Stimulated activated effector memory CD8-positive, alpha-beta T cell treated with anti-CD3 and anti-CD28 coated beads, Interleukin-12 subunit alpha, Interleukin-12 subunit beta, amount 100 ng/mL, for 72 hours (primary cell): ENCODE measurements at regions not wholly inside any gene's neighbourhood (a gene's known extent, or its start where the extent isn't known, plus 50 kb on each side); places are given as distances from the start of the nearest gene placed in this dataset.
A peak's percentile ranks its signal among the peaks of the same experiment; 100 is the strongest.
"Not testable (repeated sequence)": the region's sequence is repeated elsewhere in the genome, so short reads cannot be mapped to it uniquely, and the experiment has no call there.

Source experiments
- ATAC-seq: fragments of 150-1000 bp; cut with Tn5 transposase; 2 replicates; pipeline ENCODE4 v1.10.0; 2021
- DNase-seq, 2 donors: peaks; one replicate each; pipeline ENCODE4 v3.0.0; 2021 to 2022; ENCODE audit warnings: low spot score in 2 of 2
- H3K27ac Mint-ChIP-seq: one replicate; pipeline ENCODE4 v1.8.0; 2022; ENCODE audit warnings: mild to moderate bottlenecking, mixed read lengths
- H3K36me3 Mint-ChIP-seq: one replicate; pipeline ENCODE4 v1.8.0; 2022; ENCODE audit warnings: mild to moderate bottlenecking, mixed read lengths
- H3K4me1 Mint-ChIP-seq: one replicate; pipeline ENCODE4 v1.8.0; 2022; ENCODE audit warnings: mixed read lengths
- H3K4me3 Mint-ChIP-seq: one replicate; pipeline ENCODE4 v1.8.0; 2022; ENCODE audit warnings: mild to moderate bottlenecking, mixed read lengths
- H3K9me3 Mint-ChIP-seq: one replicate; pipeline ENCODE4 v1.8.0; 2022; ENCODE audit warnings: mixed read lengths

DNA sequence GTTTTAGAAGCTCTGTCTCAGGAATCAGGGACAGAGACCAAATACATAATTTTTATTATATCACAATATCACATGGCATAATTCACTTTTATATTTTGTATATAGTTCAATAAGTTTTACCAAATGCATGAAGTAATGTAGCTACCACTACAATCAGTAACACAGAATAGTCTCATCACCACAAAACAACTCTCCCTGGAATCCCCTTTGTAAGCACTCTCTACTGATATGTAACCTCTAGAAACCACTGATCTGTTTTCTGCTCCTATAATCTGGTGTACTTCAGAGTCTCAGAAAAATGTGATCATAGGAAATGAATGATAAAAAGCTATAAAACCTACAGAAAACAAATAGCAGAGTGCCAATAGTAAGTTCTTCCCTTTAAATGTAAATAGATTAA lies 1465.9 kb downstream of the SPATA31A7 start:
- H3K4me3 Mint-ChIP-seq, H3K36me3 Mint-ChIP-seq, H3K27ac Mint-ChIP-seq, DNase-seq, ATAC-seq, H3K4me1 Mint-ChIP-seq, H3K9me3 Mint-ChIP-seq: not testable (repeated sequence)

DNA sequence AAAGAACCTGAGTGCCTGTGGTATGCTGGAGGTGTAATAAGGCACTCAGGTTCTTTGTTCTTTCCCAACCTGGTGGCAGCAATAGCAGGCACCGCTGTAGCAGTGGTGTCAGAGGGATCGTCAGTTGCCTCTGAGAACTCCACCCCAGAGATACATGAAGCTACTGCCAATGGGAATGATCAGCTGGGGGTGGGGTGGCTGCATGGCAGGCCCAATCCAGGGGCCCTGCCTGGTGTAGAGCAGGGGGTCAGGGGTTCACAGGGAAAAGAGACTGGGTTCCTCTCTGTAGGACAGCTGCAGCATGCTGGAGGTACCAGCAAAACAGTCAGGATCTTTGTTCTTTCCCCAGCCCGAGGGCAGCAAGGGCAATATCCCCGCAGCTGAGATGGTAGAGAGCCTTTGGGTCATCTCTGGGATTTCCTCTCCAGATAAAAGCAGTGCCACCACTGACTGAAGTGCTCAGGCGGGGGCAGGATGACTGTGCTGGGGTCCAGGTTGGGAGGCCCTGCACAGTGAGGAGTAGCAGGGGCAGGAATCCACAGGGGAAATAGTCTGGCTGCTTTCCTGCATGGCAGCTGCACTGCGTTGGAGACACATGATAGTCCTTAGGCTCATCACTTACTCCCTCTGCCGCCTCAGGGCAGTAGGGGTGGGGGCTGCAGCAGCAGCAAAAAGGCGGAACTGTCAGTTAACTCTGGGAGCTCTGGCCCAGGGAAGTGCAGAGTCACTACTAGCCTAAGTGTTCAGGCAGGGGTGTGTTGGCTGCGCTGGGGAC lies 1473.1 kb downstream of the SPATA31A7 start:
- DNase-seq, H3K4me1 Mint-ChIP-seq, H3K4me3 Mint-ChIP-seq, H3K36me3 Mint-ChIP-seq, H3K9me3 Mint-ChIP-seq, H3K27ac Mint-ChIP-seq: not testable (repeated sequence)
- ATAC-seq: peak; percentile 19

GRCh38 chr9:62663512-62663911 lies 1473.7 kb downstream of the SPATA31A7 start:
- not testable (repeated sequence) for H3K27ac Mint-ChIP-seq, H3K36me3 Mint-ChIP-seq, H3K4me3 Mint-ChIP-seq, H3K4me1 Mint-ChIP-seq, H3K9me3 Mint-ChIP-seq, DNase-seq
- ATAC-seq: peak; percentile 37

GRCh38 chr9:62667137-62667824 lies 1477.4 kb downstream of the SPATA31A7 start:
- H3K4me3 Mint-ChIP-seq, H3K36me3 Mint-ChIP-seq, H3K9me3 Mint-ChIP-seq, H3K4me1 Mint-ChIP-seq, H3K27ac Mint-ChIP-seq, DNase-seq, ATAC-seq: not testable (repeated sequence)

GRCh38 chr9:62677016-62677415 lies 1487.2 kb downstream of the SPATA31A7 start:
- not testable (repeated sequence) for H3K36me3 Mint-ChIP-seq, H3K27ac Mint-ChIP-seq, DNase-seq, H3K4me3 Mint-ChIP-seq, H3K9me3 Mint-ChIP-seq, H3K4me1 Mint-ChIP-seq, ATAC-seq

- not testable (repeated sequence) for H3K9me3 Mint-ChIP-seq, H3K4me1 Mint-ChIP-seq, DNase-seq, H3K36me3 Mint-ChIP-seq, H3K4me3 Mint-ChIP-seq, H3K27ac Mint-ChIP-seq, ATAC-seq
Measured at GRCh38 chr9:62678336-62678735, 1488.5 kb downstream of the SPATA31A7 start.

- not testable (repeated sequence) for H3K4me3 Mint-ChIP-seq, H3K36me3 Mint-ChIP-seq, H3K4me1 Mint-ChIP-seq, H3K9me3 Mint-ChIP-seq, DNase-seq, H3K27ac Mint-ChIP-seq
- ATAC-seq: peak; percentile 52
Measured at GRCh38 chr9:62679020-62679419, 1489.2 kb downstream of the SPATA31A7 start.

DNA sequence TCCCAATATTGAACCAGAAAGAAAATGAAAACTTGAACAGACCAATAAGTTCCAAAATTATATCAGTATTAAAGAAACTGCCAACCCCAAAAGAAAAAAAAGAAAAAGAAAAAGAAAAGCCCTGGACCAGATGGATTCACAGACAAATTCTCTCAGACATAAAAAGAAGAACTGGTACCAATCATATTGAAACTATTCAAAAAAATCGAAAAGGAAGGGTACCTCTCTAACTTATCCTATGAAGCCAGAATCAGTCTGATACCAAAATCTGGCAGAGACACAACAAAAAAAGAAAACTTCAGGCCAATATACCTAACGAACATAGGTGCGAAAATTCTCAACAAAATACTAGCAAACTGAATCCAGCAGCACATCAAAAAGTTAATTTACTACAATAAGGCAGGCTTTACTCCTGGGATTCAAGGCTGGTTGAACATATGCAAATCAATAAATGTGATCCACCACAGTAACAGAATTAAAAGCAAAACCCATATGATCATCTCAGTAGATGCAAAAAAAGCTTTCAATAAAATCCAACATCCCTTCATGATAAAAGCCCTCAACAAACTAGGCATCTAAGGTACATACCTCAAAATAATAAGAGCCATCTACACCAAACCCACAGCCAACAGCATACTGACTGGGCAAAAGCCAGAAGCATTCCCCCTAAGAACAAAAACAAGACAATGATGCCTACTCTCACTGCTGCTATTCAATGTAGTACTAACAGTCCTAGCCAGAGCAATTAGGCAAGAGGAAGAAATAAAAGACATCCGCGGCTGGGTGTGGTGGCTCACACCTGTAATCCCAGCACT lies 1495.2 kb downstream of the SPATA31A7 start:
- H3K36me3 Mint-ChIP-seq, H3K4me1 Mint-ChIP-seq, DNase-seq, ATAC-seq, H3K4me3 Mint-ChIP-seq, H3K27ac Mint-ChIP-seq, H3K9me3 Mint-ChIP-seq: not testable (repeated sequence)

GRCh38 chr9:62686313-62686712 lies 1496.5 kb downstream of the SPATA31A7 start:
- ATAC-seq, H3K27ac Mint-ChIP-seq, H3K4me3 Mint-ChIP-seq, H3K9me3 Mint-ChIP-seq, H3K4me1 Mint-ChIP-seq, DNase-seq, H3K36me3 Mint-ChIP-seq: not testable (repeated sequence)

DNA sequence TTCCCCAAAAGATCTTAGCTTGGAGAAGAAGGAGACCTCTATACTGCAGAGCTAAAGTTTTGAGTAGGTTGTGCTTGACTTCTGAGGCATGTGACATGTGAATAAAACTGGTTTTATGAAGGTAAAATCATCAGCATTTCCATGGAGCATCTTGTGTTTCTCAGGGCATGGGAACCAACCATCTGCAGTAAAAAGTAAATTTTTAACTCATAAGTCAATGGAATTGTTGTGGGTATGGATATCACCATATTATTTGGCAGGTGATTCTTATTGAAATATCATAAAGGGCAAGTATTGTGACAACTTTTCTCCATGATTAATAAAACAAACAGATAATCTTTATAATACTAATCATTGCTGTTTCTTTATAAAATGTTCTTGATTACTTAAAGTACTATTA lies 1503.2 kb downstream of the SPATA31A7 start:
- not testable (repeated sequence) for H3K9me3 Mint-ChIP-seq, ATAC-seq, H3K27ac Mint-ChIP-seq, H3K4me1 Mint-ChIP-seq, DNase-seq, H3K4me3 Mint-ChIP-seq, H3K36me3 Mint-ChIP-seq

DNA sequence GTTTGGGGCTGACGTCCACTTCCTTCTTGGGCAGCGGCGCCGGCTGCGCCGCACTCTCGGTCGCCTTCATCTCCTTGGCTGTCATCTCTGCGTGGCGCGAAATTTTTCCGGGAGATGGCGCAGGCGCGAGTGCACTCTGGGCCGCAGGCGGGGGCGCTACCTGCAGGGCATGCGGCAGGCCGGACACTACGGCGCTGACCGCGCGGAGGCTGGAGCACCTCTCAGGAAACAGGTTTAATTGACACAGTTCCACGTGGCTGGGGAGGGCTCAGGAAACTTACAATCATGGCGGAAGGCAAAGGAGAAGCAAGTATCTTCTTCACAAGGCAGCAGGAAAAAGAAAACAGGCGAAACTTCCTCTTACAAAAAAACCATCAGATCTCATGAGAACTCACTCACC lies 1521.5 kb downstream of the SPATA31A7 start:
- not testable (repeated sequence) for DNase-seq, H3K9me3 Mint-ChIP-seq, H3K4me3 Mint-ChIP-seq, ATAC-seq, H3K27ac Mint-ChIP-seq, H3K36me3 Mint-ChIP-seq, H3K4me1 Mint-ChIP-seq

DNA sequence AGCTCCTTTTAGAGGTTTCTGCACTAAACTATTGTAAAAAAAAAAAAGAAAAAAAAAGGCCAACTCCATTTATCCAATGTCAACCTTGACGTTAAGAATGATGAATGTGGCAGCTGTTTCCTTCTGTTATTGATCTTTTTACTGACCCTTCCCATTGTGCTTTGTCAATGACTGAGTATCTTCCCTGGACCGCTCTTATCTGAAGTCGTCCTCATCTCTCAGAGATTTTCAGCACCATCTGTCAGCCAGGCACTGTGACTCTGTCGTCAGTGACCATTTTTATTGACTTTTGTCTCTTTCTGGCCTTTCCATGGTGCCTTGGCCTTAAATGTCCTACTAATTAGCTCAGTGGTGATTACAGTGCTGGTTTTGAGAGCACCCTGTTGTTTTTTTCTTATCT lies 1535.7 kb downstream of the SPATA31A7 start:
- not testable (repeated sequence) for H3K4me3 Mint-ChIP-seq, DNase-seq, H3K4me1 Mint-ChIP-seq, H3K27ac Mint-ChIP-seq, ATAC-seq, H3K9me3 Mint-ChIP-seq, H3K36me3 Mint-ChIP-seq

DNA sequence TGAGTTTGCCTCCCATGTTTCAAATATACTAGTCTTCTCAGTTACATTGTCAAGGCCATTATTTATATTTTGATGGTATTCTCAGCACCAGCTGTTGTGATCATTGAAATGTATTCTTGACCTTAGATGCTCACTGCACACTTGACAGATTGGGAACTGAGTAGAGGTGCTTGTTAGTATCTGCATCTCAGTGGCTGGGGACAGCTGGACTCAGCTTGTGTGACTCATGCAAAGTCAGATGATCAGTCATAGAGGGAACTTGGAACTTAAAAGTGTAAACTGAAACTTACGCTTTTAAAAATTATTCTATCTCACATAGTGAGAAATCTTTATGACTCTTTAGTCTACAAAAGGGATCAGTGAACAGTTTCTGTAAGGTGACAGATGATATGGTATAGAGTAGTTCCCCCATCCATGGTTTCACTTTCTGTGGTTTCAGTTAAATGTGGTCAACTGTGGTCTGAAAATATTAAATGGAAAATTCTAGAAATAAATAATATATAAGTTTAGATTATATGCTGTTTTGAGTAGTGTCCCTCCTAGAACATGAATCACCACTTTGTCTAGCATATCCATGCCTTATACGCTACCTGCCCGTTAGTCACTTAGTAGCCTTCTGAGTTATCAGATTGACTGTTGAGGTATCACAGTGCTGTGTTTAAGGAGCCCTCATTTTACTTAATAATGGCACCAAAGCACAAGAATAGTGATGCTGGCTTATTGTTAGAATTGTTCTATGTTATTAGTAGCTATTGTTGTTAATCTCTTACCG lies 1540.6 kb downstream of the SPATA31A7 start:
- H3K36me3 Mint-ChIP-seq: not testable (repeated sequence)
- peak; percentile 92 for ATAC-seq

DNA sequence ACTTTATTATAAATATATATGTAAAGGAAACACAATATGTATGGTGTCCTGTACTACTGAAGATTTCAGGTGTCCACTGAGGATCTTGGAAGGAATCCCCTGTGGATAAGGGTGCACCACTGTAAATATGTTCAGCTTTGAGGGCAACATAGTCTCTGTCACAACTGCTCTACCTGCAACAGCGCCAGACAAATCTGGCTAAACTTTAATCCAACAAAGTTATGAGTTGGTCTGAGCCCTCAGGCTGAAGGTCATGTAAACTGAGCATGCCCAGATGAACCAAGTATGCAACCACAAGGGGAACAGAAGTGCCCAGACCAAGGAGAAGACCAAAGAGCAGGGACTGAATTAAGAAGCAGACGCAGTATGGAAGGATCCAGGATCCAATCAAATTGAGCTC lies 1541.2 kb downstream of the SPATA31A7 start:
- H3K4me1 Mint-ChIP-seq, ATAC-seq, H3K4me3 Mint-ChIP-seq, H3K9me3 Mint-ChIP-seq, DNase-seq, H3K36me3 Mint-ChIP-seq, H3K27ac Mint-ChIP-seq: not testable (repeated sequence)

More for the DNA sequence above, 1540.6 kb downstream of the SPATA31A7 start:
- not testable (repeated sequence) for DNase-seq, H3K4me1 Mint-ChIP-seq, H3K4me3 Mint-ChIP-seq, H3K9me3 Mint-ChIP-seq, H3K27ac Mint-ChIP-seq
